AG04450 (cell line): ENCODE measurements at regions not wholly inside any gene's neighbourhood (a gene's known extent, or its start where the extent isn't known, plus 50 kb on each side); places are given as distances from the start of the nearest gene placed in this dataset.

Source experiments
- CTCF ChIA-PET: fragments of 300-600, 350-600 bp; formaldehyde crosslinking; extraction: SDS; loops from one replicate; lab custom pipeline; 2022; ENCODE audit warnings: antibody characterized with exemption, inconsistent platforms; lab: Charles Lee
- POLR2A ChIA-PET: fragments of 350-600 bp; formaldehyde crosslinking; extraction: SDS; loops from one replicate; lab custom pipeline; 2021; ENCODE audit warnings: antibody characterized with exemption, inconsistent platforms; lab: Yijun Ruan, JAX
- DNase-seq: peaks from one replicate; pipeline ENCODE4 v3.0.0-alpha.2; 2011; ENCODE audit warnings: low read depth, low spot score
- H3K27ac ChIP-seq: one replicate; pipeline ENCODE4 v1.5.1; 2012; ENCODE audit warnings: low read depth, low read length, control low read depth
- H3K27me3 ChIP-seq: one replicate; pipeline ENCODE4 v1.6.0; 2012; ENCODE audit warnings: low read length; ENCODE audit not compliant: control insufficient read depth, insufficient read depth
- H3K4me3 ChIP-seq: 2 replicates; pipeline ENCODE4 v1.5.1; 2011; ENCODE audit warnings: mild to moderate bottlenecking, low read depth, low read length, control low read depth
- H3K9me3 ChIP-seq: 2 replicates; pipeline ENCODE4 v1.5.1; 2012; ENCODE audit warnings: low read length; ENCODE audit not compliant: control insufficient read depth, insufficient read depth
- CTCF ChIP-seq: IDR thresholded peaks from 2 replicates; pipeline ENCODE4 v1.5.1; 2011; ENCODE audit warnings: low read depth, low read length, control low read depth, inconsistent platforms

GRCh38 chr12:59193476-59194050, 273.3 kb upstream of the LRIG3 start:
- H3K9me3 ChIP-seq = no peaks in the 10 kb centered on the region
- POLR2A ChIA-PET = no interaction called here
- H3K27me3 ChIP-seq = no peaks in the 10 kb centered on the region
- CTCF ChIA-PET = no interaction called here
- H3K27ac ChIP-seq = no peak overlapping the region
- no peak for TF ChIP-seq CTCF
- DNase-seq = no peak
- no peak overlapping the region for H3K4me3 ChIP-seq

DNA sequence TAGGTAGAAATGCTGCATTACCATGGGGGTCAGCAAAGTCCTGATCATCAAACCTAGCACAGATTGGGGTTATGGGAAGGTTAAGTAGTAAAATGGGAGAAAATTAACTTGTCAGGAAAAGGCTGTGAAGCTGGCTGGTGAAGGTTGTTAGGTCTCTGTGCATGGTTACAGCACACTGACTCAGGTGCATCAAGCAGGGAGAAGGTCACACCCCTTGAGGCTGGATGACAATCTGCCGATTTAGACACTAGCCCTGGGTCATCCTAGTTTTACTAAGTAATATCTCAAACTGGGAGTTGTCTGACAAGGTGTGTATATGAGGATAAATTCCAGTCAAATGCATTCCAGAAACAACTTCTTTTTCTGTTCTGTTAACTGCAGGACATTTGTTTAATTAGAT, 271.1 kb upstream of the LRIG3 start:
- Histone ChIP-seq H3K27me3 (no peaks in the 10 kb centered on the region), H3K4me3 (no peak overlapping the region), H3K9me3 (no peaks in the 10 kb centered on the region), H3K27ac (no peak overlapping the region)
- DNase-seq = no peak
- TF ChIP-seq CTCF = no peak
- ChIA-PET POLR2A (no interaction called here), CTCF (no interaction called here)

- Histone ChIP-seq H3K27me3 (no peaks in the 10 kb centered on the region), H3K27ac (no peak overlapping the region), H3K9me3 (no peaks in the 10 kb centered on the region), H3K4me3 (no peak overlapping the region)
- TF ChIP-seq CTCF = no peak
- DNase-seq = no peak
- CTCF ChIA-PET = no interaction called here
- POLR2A ChIA-PET = no interaction called here
Measured at GRCh38 chr12:59186451-59186850, 266.1 kb upstream of the LRIG3 start.

DNA sequence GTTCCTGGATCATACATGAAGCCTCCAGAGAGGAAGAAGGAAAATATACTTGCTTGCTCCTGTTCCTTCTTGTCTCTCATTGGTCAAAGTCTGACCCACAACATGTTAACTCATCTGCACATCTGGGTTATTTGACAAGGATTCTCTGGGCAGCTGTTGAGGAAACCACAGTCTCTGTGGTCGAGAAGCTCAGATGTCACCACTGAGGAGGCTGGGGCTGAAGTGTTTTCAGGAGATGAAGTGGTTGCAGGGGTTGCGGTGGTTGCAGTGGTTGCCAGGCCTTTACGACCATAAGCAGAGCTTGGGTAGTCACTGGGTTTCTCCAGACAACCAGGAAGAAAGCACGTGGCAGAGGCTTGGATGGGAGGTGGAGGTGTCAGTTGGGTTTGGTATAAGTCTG, 265.0 kb upstream of the LRIG3 start:
- H3K9me3 ChIP-seq = no peaks in the 10 kb centered on the region
- TF ChIP-seq CTCF = no peak
- H3K27me3 ChIP-seq = no peaks in the 10 kb centered on the region
- no peak overlapping the region for H3K27ac ChIP-seq
- no peak for DNase-seq
- CTCF ChIA-PET = interaction anchor here (1.6 kb wide), 1 partner anchor 71 kb away, joined by 3 read pairs; no protein-coding TSS in a partner anchor
- POLR2A ChIA-PET = no interaction called here
- no peak overlapping the region for H3K4me3 ChIP-seq

GRCh38 chr12:59182658-59183455, 262.6 kb upstream of the LRIG3 start:
- no peak overlapping the region for H3K4me3 ChIP-seq
- H3K27me3 ChIP-seq = no peaks in the 10 kb centered on the region
- H3K9me3 ChIP-seq = no peaks in the 10 kb centered on the region
- no peak for DNase-seq
- ChIA-PET POLR2A (no interaction called here), CTCF (no interaction called here)
- no peak overlapping the region for H3K27ac ChIP-seq
- no peak for TF ChIP-seq CTCF
